ENCODE measurements at regions not wholly inside any gene's neighbourhood (a gene's known extent, or its start where the extent isn't known, plus 50 kb on each side); places are given as distances from the start of the nearest gene placed in this dataset.

DNA sequence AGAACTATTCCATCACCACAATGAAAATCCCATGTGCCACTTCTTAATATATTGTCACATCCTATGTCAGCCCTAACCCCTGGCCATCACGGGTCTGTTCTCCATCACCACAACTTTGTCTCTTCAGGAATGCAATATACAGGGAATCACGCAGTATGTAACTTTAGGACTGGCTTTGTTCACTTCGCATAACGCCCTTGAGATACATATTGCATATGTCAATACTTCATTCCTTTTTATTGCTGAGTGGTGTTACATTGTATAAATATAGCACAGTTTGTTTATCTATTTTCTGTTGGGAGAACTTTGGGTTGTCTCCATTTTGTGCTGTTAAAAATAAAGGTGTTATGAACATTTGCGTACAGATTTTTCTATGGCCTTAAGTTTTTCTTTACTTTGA is 195.4 kb upstream of the ZMIZ1 start:
- Histone ChIP-seq H3K4me2 (no peak overlapping the region), H4K20me1 (ENCODE audit: insufficient read depth) (no peaks in the 10 kb centered on the region), H3K9me3 (ENCODE audit: insufficient read depth, low read depth) (no peaks in the 10 kb centered on the region), H3K4me1 (replicated peaks; ENCODE audit: insufficient read depth) (no peaks in the 10 kb centered on the region), H2AFZ (no peak overlapping the region), H3K4me3 (no peak overlapping the region), H3K27me3 (ENCODE audit: insufficient read depth, low read depth) (no peaks in the 10 kb centered on the region), H3K36me3 (ENCODE audit: low read depth) (no peaks in the 10 kb centered on the region), H3K79me2 (ENCODE audit: low read depth) (no peaks in the 10 kb centered on the region), H3F3A (ENCODE audit: insufficient read depth, low read depth) (no peaks in the 10 kb centered on the region), H3K9me2 (ENCODE audit: insufficient read depth) (no peaks in the 10 kb centered on the region), H3K27ac (no peak overlapping the region)
- intact Hi-C loops (cut with micrococcal nuclease; ENCODE audit: unreplicated experiment): no loop called here
- TF ChIP-seq, protein P1, sequence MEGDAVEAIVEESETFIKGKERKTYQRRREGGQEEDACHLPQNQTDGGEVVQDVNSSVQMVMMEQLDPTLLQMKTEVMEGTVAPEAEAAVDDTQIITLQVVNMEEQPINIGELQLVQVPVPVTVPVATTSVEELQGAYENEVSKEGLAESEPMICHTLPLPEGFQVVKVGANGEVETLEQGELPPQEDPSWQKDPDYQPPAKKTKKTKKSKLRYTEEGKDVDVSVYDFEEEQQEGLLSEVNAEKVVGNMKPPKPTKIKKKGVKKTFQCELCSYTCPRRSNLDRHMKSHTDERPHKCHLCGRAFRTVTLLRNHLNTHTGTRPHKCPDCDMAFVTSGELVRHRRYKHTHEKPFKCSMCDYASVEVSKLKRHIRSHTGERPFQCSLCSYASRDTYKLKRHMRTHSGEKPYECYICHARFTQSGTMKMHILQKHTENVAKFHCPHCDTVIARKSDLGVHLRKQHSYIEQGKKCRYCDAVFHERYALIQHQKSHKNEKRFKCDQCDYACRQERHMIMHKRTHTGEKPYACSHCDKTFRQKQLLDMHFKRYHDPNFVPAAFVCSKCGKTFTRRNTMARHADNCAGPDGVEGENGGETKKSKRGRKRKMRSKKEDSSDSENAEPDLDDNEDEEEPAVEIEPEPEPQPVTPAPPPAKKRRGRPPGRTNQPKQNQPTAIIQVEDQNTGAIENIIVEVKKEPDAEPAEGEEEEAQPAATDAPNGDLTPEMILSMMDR (conservative IDR thresholded peaks at IDR 0.05): no peak
- no peak for TF ChIP-seq EZH2 (IDR thresholded peaks at IDR 0.05; ENCODE audit: low read depth)
- no peak for DNase-seq
- no TSS peak for BruUV-seq (replicated peaks)
- POLR2A ChIA-PET (ENCODE audit: unreplicated experiment): no interaction called here
- CTCF ChIA-PET: no interaction called here

DNA sequence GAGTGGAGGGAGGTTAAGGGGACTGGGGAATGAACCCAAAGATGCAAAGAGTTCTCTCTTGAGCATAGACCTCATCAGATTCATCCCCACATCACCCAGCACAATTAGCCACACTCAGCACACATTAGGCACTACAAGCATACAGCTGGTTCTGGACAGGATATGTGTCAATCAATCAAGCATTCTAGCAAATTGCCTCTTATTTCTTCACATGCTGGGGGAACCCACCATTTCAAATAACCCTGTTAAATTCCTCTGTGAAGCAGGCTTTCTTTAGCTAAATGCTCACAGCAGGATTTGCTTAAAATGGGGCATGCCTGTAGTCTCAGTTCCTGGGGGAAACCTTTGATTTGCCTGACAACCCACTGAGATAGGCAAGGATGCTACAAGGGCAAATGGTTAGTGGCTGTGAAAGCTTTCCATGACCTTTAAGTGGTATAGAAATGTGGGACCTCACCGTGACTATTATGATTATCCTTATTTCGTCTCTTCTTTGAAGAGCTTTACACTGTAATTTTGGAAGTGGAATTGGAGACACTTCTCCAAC is 193.4 kb upstream of the ZMIZ1 start:
- H2AFZ ChIP-seq: no peak overlapping the region
- DNase-seq: no peak
- H3K9me3 ChIP-seq (ENCODE audit: insufficient read depth, low read depth): peaks cover 12% of the 10 kb centered on the region
- no peak overlapping the region for H3K4me2 ChIP-seq
- no peaks in the 10 kb centered on the region for H3K79me2 ChIP-seq (ENCODE audit: low read depth)
- H3K36me3 ChIP-seq (ENCODE audit: low read depth): no peaks in the 10 kb centered on the region
- no peak overlapping the region for H3K27ac ChIP-seq
- no peaks in the 10 kb centered on the region for H3K4me1 ChIP-seq (replicated peaks; ENCODE audit: insufficient read depth)
- no peaks in the 10 kb centered on the region for H3F3A ChIP-seq (ENCODE audit: insufficient read depth, low read depth)
- no peak overlapping the region for H3K4me3 ChIP-seq
- no peaks in the 10 kb centered on the region for H3K9me2 ChIP-seq (ENCODE audit: insufficient read depth)
- H3K27me3 ChIP-seq (ENCODE audit: insufficient read depth, low read depth): no peaks in the 10 kb centered on the region
- POLR2A ChIA-PET (ENCODE audit: unreplicated experiment): interaction anchor here (0.6 kb wide), 2 partner anchors 39 to 46 kb away, joined by 3 to 8 read pairs; no protein-coding TSS in a partner anchor
- H4K20me1 ChIP-seq (ENCODE audit: insufficient read depth): no peaks in the 10 kb centered on the region
- CTCF ChIA-PET: no interaction called here
- BruUV-seq (replicated peaks): no TSS peak
- intact Hi-C loops (cut with micrococcal nuclease; ENCODE audit: unreplicated experiment): no loop called here
- no peak for TF ChIP-seq EZH2 (IDR thresholded peaks at IDR 0.05; ENCODE audit: low read depth)
- TF ChIP-seq, protein P1 (conservative IDR thresholded peaks at IDR 0.05): no peak

DNA sequence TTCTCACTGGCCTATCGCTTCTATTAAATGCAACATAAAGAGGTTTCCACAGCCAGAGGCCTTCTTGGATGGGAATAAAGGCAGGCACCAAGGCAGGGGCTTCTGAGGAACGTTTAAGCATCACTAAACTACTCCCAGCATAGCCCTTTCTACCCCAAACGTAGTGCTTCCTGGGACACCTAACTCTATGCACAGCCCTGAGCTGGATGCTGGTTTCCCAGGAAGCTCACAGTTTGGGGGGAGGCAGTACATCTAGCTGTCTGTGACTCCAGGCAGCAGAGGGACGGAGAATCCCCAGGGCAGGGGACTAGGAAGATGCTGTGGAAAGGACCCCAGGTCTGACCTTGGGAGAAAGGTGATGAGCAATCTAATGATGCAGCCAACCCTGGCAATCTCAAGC is 192.8 kb upstream of the ZMIZ1 start:
- ChIA-PET POLR2A (ENCODE audit: unreplicated experiment) (interaction anchor here (0.6 to 0.7 kb wide), 2 partner anchors 45 to 48 kb away, joined by 4 to 8 read pairs; no protein-coding TSS in a partner anchor), CTCF (no interaction called here)
- H3K9me3 ChIP-seq (ENCODE audit: insufficient read depth, low read depth): peaks cover 14% of the 10 kb centered on the region
- no TSS peak for BruUV-seq (replicated peaks)
- no peak overlapping the region for H3K4me3 ChIP-seq
- no peaks in the 10 kb centered on the region for H3K27me3 ChIP-seq (ENCODE audit: insufficient read depth, low read depth)
- no peak overlapping the region for H3K27ac ChIP-seq
- H3K79me2 ChIP-seq (ENCODE audit: low read depth): no peaks in the 10 kb centered on the region
- H3F3A ChIP-seq (ENCODE audit: insufficient read depth, low read depth): no peaks in the 10 kb centered on the region
- peak in 1 of 2 experiments; percentile 30 for DNase-seq
- no peaks in the 10 kb centered on the region for H4K20me1 ChIP-seq (ENCODE audit: insufficient read depth)
- H3K4me1 ChIP-seq (replicated peaks; ENCODE audit: insufficient read depth): no peaks in the 10 kb centered on the region
- no peak for TF ChIP-seq EZH2 (IDR thresholded peaks at IDR 0.05; ENCODE audit: low read depth)
- TF ChIP-seq, protein P1 (conservative IDR thresholded peaks at IDR 0.05): no peak
- H3K4me2 ChIP-seq: no peak overlapping the region
- H3K36me3 ChIP-seq (ENCODE audit: low read depth): no peaks in the 10 kb centered on the region
- no peaks in the 10 kb centered on the region for H3K9me2 ChIP-seq (ENCODE audit: insufficient read depth)
- intact Hi-C loops (cut with micrococcal nuclease; ENCODE audit: unreplicated experiment): no loop called here
- no peak overlapping the region for H2AFZ ChIP-seq

All from PC-9 (cell line).